ENCODE measurements at regions not wholly inside any gene's neighbourhood (a gene's known extent, or its start where the extent isn't known, plus 50 kb on each side); places are given as distances from the start of the nearest gene placed in this dataset.

DNA sequence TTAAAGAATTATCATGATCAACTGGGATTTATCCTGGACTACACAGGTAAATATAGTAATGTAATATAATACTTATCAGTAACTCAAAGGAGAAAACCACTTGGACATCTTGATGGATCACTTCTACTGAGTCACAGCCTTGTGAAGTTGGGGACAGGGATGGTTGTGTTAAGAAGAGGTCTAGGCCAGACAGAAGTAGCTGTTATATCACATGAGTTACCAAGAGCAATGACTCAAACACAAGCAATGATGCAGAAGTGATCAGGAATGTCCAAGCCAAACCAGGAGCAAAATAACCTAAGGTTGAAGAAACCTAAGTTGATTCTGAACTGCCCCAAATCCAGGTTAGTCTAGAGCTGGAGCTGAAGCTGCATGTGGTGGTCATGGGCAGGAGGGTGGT, 424.5 kb upstream of the DAB1 start:
- no peak for TF ChIP-seq POLR2A (IDR thresholded peaks at IDR 0.05)
- TF ChIP-seq, protein P1, sequence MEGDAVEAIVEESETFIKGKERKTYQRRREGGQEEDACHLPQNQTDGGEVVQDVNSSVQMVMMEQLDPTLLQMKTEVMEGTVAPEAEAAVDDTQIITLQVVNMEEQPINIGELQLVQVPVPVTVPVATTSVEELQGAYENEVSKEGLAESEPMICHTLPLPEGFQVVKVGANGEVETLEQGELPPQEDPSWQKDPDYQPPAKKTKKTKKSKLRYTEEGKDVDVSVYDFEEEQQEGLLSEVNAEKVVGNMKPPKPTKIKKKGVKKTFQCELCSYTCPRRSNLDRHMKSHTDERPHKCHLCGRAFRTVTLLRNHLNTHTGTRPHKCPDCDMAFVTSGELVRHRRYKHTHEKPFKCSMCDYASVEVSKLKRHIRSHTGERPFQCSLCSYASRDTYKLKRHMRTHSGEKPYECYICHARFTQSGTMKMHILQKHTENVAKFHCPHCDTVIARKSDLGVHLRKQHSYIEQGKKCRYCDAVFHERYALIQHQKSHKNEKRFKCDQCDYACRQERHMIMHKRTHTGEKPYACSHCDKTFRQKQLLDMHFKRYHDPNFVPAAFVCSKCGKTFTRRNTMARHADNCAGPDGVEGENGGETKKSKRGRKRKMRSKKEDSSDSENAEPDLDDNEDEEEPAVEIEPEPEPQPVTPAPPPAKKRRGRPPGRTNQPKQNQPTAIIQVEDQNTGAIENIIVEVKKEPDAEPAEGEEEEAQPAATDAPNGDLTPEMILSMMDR (IDR thresholded peaks at IDR 0.05): no peak

Measured in Peyer's patch (tissue), 4 donors.